ENCODE measurements at regions not wholly inside any gene's neighbourhood (a gene's known extent, or its start where the extent isn't known, plus 50 kb on each side); places are given as distances from the start of the nearest gene placed in this dataset.

DNA sequence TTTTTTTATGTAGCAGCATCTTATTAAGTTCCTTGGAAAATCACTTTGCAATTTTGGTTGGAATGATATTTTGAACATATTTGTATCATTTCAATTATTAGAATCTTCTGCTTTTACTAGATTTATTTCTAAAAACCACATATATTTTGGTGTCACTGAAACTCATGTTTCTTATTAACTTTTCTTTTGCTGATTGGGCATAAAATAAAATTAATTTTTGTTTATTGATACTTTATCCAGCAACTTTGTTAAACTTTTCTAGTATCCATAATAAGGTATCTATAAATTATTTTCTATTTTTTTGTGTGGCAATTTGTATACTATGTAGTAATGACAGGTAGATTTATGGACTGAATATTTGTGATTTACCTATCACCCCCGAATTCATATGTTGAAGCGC is 556.4 kb upstream of the ATXN8OS start:
- TF ChIP-seq CTCF (IDR thresholded peaks at IDR 0.05) (no peak), POLR2AphosphoS5 (IDR thresholded peaks at IDR 0.05) (no peak)

Data from transverse colon (tissue), 4 donors.